ENCODE measurements at regions not wholly inside any gene's neighbourhood (a gene's known extent, or its start where the extent isn't known, plus 50 kb on each side); places are given as distances from the start of the nearest gene placed in this dataset.

DNA sequence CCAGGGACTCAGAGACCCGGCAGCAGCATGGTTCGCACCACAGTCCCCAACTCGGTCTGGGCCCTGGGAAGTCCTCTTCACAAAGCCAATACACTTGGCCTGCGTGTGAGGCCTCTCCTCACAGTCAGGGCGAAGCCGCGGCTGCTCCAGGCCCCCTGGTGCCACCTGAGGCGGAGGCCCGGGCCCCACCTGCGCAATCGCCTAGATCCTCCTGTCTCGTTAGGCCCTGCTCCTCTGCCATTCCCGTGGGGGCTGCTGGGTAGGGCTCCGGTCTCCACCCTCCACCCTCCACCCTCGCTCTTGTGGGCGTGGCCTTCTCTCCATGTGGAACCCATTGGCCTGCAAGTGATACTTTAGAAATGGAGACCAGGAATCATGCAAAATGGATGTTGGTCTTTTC, 553.3 kb downstream of the INHBA start:
- TF ChIP-seq, protein P1, sequence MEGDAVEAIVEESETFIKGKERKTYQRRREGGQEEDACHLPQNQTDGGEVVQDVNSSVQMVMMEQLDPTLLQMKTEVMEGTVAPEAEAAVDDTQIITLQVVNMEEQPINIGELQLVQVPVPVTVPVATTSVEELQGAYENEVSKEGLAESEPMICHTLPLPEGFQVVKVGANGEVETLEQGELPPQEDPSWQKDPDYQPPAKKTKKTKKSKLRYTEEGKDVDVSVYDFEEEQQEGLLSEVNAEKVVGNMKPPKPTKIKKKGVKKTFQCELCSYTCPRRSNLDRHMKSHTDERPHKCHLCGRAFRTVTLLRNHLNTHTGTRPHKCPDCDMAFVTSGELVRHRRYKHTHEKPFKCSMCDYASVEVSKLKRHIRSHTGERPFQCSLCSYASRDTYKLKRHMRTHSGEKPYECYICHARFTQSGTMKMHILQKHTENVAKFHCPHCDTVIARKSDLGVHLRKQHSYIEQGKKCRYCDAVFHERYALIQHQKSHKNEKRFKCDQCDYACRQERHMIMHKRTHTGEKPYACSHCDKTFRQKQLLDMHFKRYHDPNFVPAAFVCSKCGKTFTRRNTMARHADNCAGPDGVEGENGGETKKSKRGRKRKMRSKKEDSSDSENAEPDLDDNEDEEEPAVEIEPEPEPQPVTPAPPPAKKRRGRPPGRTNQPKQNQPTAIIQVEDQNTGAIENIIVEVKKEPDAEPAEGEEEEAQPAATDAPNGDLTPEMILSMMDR (IDR thresholded peaks at IDR 0.05; ENCODE audit: low read depth, low read length) = no peak
- no peak for TF ChIP-seq EZH2phosphoT487 (IDR thresholded peaks at IDR 0.05; ENCODE audit: low read depth)

All from OCI-LY3 (cell line).